HG03060 (cell line): ENCODE measurements at regions not wholly inside any gene's neighbourhood (a gene's known extent, or its start where the extent isn't known, plus 50 kb on each side); places are given as distances from the start of the nearest gene placed in this dataset.
"Not testable (repeated sequence)": the region's sequence is repeated elsewhere in the genome, so short reads cannot be mapped to it uniquely, and the experiment has no call there.

Experiments
- ATAC-seq: cut with Tn5 transposase; IDR thresholded peaks from one replicate; pipeline ENCODE4 v1.9.1; 2021; ENCODE audit warnings: low read depth, moderate number of reproducible peaks; ENCODE audit not compliant: unreplicated experiment

- ATAC-seq = peak; percentile 98
Observed at GRCh38 chr13:38415233-38415632, 65.6 kb downstream of the UFM1 start.

- ATAC-seq = no peak
Observed at GRCh38 chr13:38417241-38417640, 67.6 kb downstream of the UFM1 start.

- peak; percentile 35 for ATAC-seq
Observed at GRCh38 chr13:38417727-38418126, 68.1 kb downstream of the UFM1 start.

- no peak for ATAC-seq
Observed at GRCh38 chr13:38418286-38418685, 68.6 kb downstream of the UFM1 start.

- no peak for ATAC-seq
Observed at GRCh38 chr13:38419312-38419873, 69.7 kb downstream of the UFM1 start.

- no peak for ATAC-seq
Observed at GRCh38 chr13:38421590-38422560, 72.2 kb downstream of the UFM1 start.

- ATAC-seq = no peak
Observed at GRCh38 chr13:38429916-38430315, 80.3 kb downstream of the UFM1 start.

GRCh38 chr13:38430796-38431195 lies 81.1 kb downstream of the UFM1 start:
- no peak for ATAC-seq

- no peak for ATAC-seq
Observed at GRCh38 chr13:38440666-38441065, 91.0 kb downstream of the UFM1 start.

- no peak for ATAC-seq
Observed at GRCh38 chr13:38444904-38445303, 95.3 kb downstream of the UFM1 start.

GRCh38 chr13:38452656-38453055 lies 103.0 kb downstream of the UFM1 start:
- no peak for ATAC-seq

GRCh38 chr13:38462605-38463004 lies 113.0 kb downstream of the UFM1 start:
- no peak for ATAC-seq

- no peak for ATAC-seq
Observed at GRCh38 chr13:38463048-38463447, 113.4 kb downstream of the UFM1 start.

- not testable (repeated sequence) for ATAC-seq
Observed at GRCh38 chr13:38472411-38472810, 122.8 kb downstream of the UFM1 start.

GRCh38 chr13:38473305-38473704 lies 123.7 kb downstream of the UFM1 start:
- no peak for ATAC-seq

GRCh38 chr13:38477676-38478075 lies 128.0 kb downstream of the UFM1 start:
- ATAC-seq = no peak

- no peak for ATAC-seq
Observed at GRCh38 chr13:38483623-38484022, 134.0 kb downstream of the UFM1 start.

GRCh38 chr13:38490657-38491056 lies 141.0 kb downstream of the UFM1 start:
- ATAC-seq = no peak

GRCh38 chr13:38494445-38494844 lies 144.8 kb downstream of the UFM1 start:
- ATAC-seq = no peak

- ATAC-seq = no peak
Observed at GRCh38 chr13:38496917-38497316, 147.3 kb downstream of the UFM1 start.

GRCh38 chr13:38498271-38498670 lies 148.6 kb downstream of the UFM1 start:
- ATAC-seq = no peak

GRCh38 chr13:38514575-38514974 lies 164.9 kb downstream of the UFM1 start:
- ATAC-seq = no peak
